SK-N-SH (cell line): ENCODE measurements at regions not wholly inside any gene's neighbourhood (a gene's known extent, or its start where the extent isn't known, plus 50 kb on each side); places are given as distances from the start of the nearest gene placed in this dataset.

Source experiments
- CTCF ChIA-PET: fragments of 300-600, 350-600 bp; formaldehyde crosslinking; extraction: SDS; loops from one replicate; lab custom pipeline; 2021; lab: Yijun Ruan, JAX
- POLR2A ChIA-PET: fragments of 350-600 bp; sonication (Branson Sonifier 250); formaldehyde crosslinking; extraction: SDS; loops from one replicate; lab custom pipeline; 2020; ENCODE audit warnings: antibody characterized with exemption, inconsistent platforms; lab: Yijun Ruan, JAX
- DNase-seq: peaks from one replicate; pipeline ENCODE4 v3.0.0; 2012
- H2AFZ ChIP-seq: fragments of 200-600 bp; sonication (generic); 2 replicates; pipeline ENCODE4 v1.8.1; 2016; ENCODE audit warnings: antibody characterized with exemption, mild to moderate bottlenecking, low read depth
- H3F3A ChIP-seq: fragments of 200-600 bp; sonication (generic); replicated peaks from 2 replicates; pipeline ENCODE3; 2016; ENCODE audit warnings: antibody characterized with exemption, mild to moderate bottlenecking; ENCODE audit not compliant: insufficient read depth
- H3K27ac ChIP-seq, 2 experiments: fragments of 200-500 bp in 1 of 2; fragments of 200-600 bp in 1 of 2; sonication (Bioruptor generic) in 1 of 2; sonication (generic), shearing (Covaris generic) in 1 of 2; 2 replicates each; pipeline versions ENCODE4 v1.5.1 to v1.6.1; 2014 to 2016; ENCODE audit warnings: low read depth in 2 of 2, inconsistent platforms in 1 of 2, low read length in 1 of 2, mild to moderate bottlenecking in 1 of 2, mixed read lengths in 1 of 2
- H3K27me3 ChIP-seq: fragments of 200-600 bp; sonication (generic), shearing (Covaris generic); 2 replicates; pipeline ENCODE4 v1.6.1; 2016; ENCODE audit warnings: mixed run types; ENCODE audit not compliant: insufficient read depth
- H3K36me3 ChIP-seq, 2 experiments: fragments of 200-500 bp in 1 of 2; fragments of 200-600 bp in 1 of 2; sonication (Bioruptor generic) in 1 of 2; sonication (generic) in 1 of 2; replicated peaks in 1 of 2; 2 replicates each; pipeline versions ENCODE3 to v1.5.1; 2014 to 2016; ENCODE audit warnings: low read length in 1 of 2, mild to moderate bottlenecking in 1 of 2; ENCODE audit not compliant: insufficient read depth in 2 of 2, control insufficient read depth in 1 of 2
- H3K4me1 ChIP-seq, 2 experiments: fragments of 200-500 bp in 1 of 2; fragments of 200-600 bp in 1 of 2; sonication (Bioruptor generic) in 1 of 2; sonication (generic), shearing (Covaris generic) in 1 of 2; 2 replicates each; pipeline versions ENCODE4 v1.5.1 to v1.6.1; 2014 to 2016; ENCODE audit warnings: low read depth in 1 of 2, low read length in 1 of 2, mixed run types in 1 of 2; ENCODE audit not compliant: insufficient read depth in 2 of 2, control insufficient read depth in 1 of 2
- H3K4me2 ChIP-seq: fragments of 200-600 bp; sonication (generic), shearing (Covaris generic); 2 replicates; pipeline ENCODE4 v1.6.1; 2017; ENCODE audit warnings: mixed run types
- H3K4me3 ChIP-seq, 2 experiments: fragments of 200-500 bp in 1 of 2; fragments of 200-600 bp in 1 of 2; sonication (Bioruptor generic) in 1 of 2; sonication (generic), shearing (Covaris generic) in 1 of 2; 2 replicates each; pipeline versions ENCODE4 v1.5.1 to v1.8.1; 2014 to 2016; ENCODE audit warnings: low read depth in 2 of 2, inconsistent platforms in 1 of 2, low read length in 1 of 2, mild to moderate bottlenecking in 1 of 2, mixed read lengths in 1 of 2, moderate library complexity in 1 of 2
- H3K79me2 ChIP-seq: fragments of 200-600 bp; sonication (generic); 2 replicates; pipeline ENCODE4 v1.8.1; 2017; ENCODE audit warnings: mild to moderate bottlenecking; ENCODE audit not compliant: insufficient read depth
- H3K9ac ChIP-seq: fragments of 200-600 bp; sonication (generic); 2 replicates; pipeline ENCODE4 v1.6.1; 2017; ENCODE audit warnings: mixed run types
- H3K9me2 ChIP-seq: fragments of 200-600 bp; sonication (generic); 2 replicates; pipeline ENCODE4 v1.6.1; 2017; ENCODE audit warnings: mixed run types
- H3K9me3 ChIP-seq: fragments of 200-600 bp; sonication (generic); 2 replicates; pipeline ENCODE4 v1.6.1; 2017; ENCODE audit warnings: mixed run types, mild to moderate bottlenecking, moderate library complexity
- H4K20me1 ChIP-seq: fragments of 200-600 bp; sonication (generic); 2 replicates; pipeline ENCODE4 v1.6.1; 2017; ENCODE audit warnings: mild to moderate bottlenecking, mixed run types; ENCODE audit not compliant: insufficient read depth
- CHD2 ChIP-seq: fragments of 150-350 bp; IDR thresholded peaks from 2 replicates; pipeline ENCODE4 v1.6.1; 2018; ENCODE audit warnings: low read length; ENCODE audit not compliant: partially characterized antibody
- FOSL2 ChIP-seq: IDR thresholded peaks from 2 replicates; pipeline ENCODE4 v1.4.0; 2012; ENCODE audit warnings: low read depth, mild to moderate bottlenecking, moderate library complexity, borderline replicate concordance
- FOXM1 ChIP-seq: IDR thresholded peaks from 2 replicates; pipeline ENCODE4 v1.4.0; 2012; ENCODE audit warnings: low read depth, mild to moderate bottlenecking
- GABPA ChIP-seq: IDR thresholded peaks from 2 replicates; pipeline ENCODE4 v1.4.0; 2012; ENCODE audit warnings: low read depth, mild to moderate bottlenecking
- JUND ChIP-seq: IDR thresholded peaks from 2 replicates; pipeline ENCODE4 v1.4.0; 2012
- NRF1 ChIP-seq: IDR thresholded peaks from 2 replicates; pipeline ENCODE4 v1.6.1; 2012; ENCODE audit warnings: low read depth, mild to moderate bottlenecking, low read length
- RAD21 ChIP-seq: IDR thresholded peaks from 2 replicates; pipeline ENCODE4 v1.6.1; 2012; ENCODE audit warnings: mild to moderate bottlenecking, low read length
- RFX5 ChIP-seq: IDR thresholded peaks from 2 replicates; pipeline ENCODE4 v1.6.1; 2012; ENCODE audit warnings: mild to moderate bottlenecking, improper control_type of control experiment, low read length
- TCF12 ChIP-seq: IDR thresholded peaks from 2 replicates; pipeline ENCODE4 v1.4.0; 2012
- TEAD4 ChIP-seq: IDR thresholded peaks from 2 replicates; pipeline ENCODE4 v1.4.0; 2012; ENCODE audit warnings: mild to moderate bottlenecking, borderline replicate concordance; ENCODE audit not compliant: insufficient read depth
- WGBS: methylation state at CpG from one replicate; pipeline ENCODE4 v1.1.6; 2017; ENCODE audit warnings: low lambda C conversion rate; 5-methylcytosine and 5-hydroxymethylcytosine counted together
- TF ChIP-seq, protein P1 (sequence below): IDR thresholded peaks from 2 replicates; pipeline ENCODE4 v1.4.0; 2012; ENCODE audit warnings: low read depth
- TF ChIP-seq, protein P2 (sequence below): IDR thresholded peaks from 2 replicates; pipeline ENCODE4 v1.4.0; 2012; ENCODE audit warnings: low read depth, borderline replicate concordance
- TF ChIP-seq, protein P3 (sequence below): fragments of 150-350 bp; IDR thresholded peaks from 2 replicates; pipeline ENCODE4 v1.6.1; 2017; ENCODE audit warnings: antibody characterized with exemption, low read length, low read depth, borderline replicate concordance
- TF ChIP-seq, protein P4 (sequence below): IDR thresholded peaks from 2 replicates; pipeline ENCODE4 v1.4.0; 2012; ENCODE audit warnings: low read depth, borderline replicate concordance

DNA sequence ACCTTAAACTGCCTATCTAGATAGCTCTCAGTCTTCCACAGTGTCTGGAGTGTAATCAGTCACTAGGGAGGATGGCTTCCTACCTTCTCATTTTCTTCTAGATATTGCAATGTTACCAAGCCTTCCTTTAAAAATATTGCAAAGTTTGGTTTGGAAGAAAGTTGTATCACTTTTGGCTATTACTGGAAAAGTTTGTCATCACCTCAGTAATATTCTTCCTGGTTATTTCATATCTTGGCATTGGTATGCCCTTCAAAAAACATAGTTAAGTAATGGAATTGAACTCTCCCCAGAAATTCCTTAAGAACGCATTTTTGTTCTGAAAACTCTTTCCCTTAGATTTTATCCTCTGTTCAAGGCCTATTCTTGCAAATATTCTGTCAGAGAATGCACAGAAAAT is 179.3 kb upstream of the MME start (continued):
- TF ChIP-seq, protein P1, sequence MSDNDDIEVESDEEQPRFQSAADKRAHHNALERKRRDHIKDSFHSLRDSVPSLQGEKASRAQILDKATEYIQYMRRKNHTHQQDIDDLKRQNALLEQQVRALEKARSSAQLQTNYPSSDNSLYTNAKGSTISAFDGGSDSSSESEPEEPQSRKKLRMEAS, result no peak
- 0 out of 2 replicates have a peak, but pooled peaks have one; percentile 3 for TF ChIP-seq FOXM1
- TF ChIP-seq NRF1, result no peak

DNA sequence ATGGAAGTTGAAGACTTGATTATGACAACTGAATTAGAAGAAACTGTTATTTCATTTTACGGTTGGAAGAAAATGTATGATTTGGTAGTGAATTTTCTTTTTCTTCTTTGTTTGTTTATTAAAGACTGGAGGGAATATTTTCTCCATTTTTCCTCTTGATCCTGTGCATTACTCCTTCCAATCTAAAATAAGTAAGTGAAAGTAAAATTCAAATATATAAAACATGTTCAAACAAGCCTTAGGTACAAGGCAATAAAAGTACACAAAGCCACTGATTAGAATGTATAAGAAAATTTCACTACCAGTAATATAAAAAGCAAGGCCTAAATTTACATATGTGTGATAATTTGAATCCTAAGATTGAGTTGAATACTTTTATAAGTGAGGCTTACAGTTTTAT is 181.2 kb upstream of the MME start:
- H3K27me3 ChIP-seq, result no peaks in the 10 kb centered on the region
- no peaks in the 10 kb centered on the region for H3K36me3 ChIP-seq
- ChIA-PET CTCF (no interaction called here), POLR2A (no interaction called here)
- no peak overlapping the region for H3K4me3 ChIP-seq
- H3K9me3 ChIP-seq, result no peaks in the 10 kb centered on the region
- no peaks in the 10 kb centered on the region; a peak in 1 of 4 replicates for H3K4me1 ChIP-seq
- no peaks in the 10 kb centered on the region for H3K9me2 ChIP-seq
- 86% methylated on average over 1 of the region's 1 CpG for WGBS
- H3K79me2 ChIP-seq, result no peaks in the 10 kb centered on the region
- peak overlapping the region in 1 of 2 experiments; percentile 39; a peak in 1 of 4 replicates for H3K27ac ChIP-seq
- TF ChIP-seq, protein P2, sequence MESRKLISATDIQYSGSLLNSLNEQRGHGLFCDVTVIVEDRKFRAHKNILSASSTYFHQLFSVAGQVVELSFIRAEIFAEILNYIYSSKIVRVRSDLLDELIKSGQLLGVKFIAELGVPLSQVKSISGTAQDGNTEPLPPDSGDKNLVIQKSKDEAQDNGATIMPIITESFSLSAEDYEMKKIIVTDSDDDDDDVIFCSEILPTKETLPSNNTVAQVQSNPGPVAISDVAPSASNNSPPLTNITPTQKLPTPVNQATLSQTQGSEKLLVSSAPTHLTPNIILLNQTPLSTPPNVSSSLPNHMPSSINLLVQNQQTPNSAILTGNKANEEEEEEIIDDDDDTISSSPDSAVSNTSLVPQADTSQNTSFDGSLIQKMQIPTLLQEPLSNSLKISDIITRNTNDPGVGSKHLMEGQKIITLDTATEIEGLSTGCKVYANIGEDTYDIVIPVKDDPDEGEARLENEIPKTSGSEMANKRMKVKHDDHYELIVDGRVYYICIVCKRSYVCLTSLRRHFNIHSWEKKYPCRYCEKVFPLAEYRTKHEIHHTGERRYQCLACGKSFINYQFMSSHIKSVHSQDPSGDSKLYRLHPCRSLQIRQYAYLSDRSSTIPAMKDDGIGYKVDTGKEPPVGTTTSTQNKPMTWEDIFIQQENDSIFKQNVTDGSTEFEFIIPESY, result no peak
- TF ChIP-seq CHD2 (no peak), FOSL2 (no peak), RFX5 (no peak), TEAD4 (no peak), JUND (no peak), RAD21 (no peak), NRF1 (no peak), FOXM1 (no peak), GABPA (no peak), TCF12 (no peak)
- TF ChIP-seq, protein P3, sequence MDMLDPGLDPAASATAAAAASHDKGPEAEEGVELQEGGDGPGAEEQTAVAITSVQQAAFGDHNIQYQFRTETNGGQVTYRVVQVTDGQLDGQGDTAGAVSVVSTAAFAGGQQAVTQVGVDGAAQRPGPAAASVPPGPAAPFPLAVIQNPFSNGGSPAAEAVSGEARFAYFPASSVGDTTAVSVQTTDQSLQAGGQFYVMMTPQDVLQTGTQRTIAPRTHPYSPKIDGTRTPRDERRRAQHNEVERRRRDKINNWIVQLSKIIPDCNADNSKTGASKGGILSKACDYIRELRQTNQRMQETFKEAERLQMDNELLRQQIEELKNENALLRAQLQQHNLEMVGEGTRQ, result no peak
- TF ChIP-seq, protein P4, sequence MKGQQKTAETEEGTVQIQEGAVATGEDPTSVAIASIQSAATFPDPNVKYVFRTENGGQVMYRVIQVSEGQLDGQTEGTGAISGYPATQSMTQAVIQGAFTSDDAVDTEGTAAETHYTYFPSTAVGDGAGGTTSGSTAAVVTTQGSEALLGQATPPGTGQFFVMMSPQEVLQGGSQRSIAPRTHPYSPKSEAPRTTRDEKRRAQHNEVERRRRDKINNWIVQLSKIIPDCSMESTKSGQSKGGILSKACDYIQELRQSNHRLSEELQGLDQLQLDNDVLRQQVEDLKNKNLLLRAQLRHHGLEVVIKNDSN, result no peak
- H3F3A ChIP-seq, result peaks cover 17% of the 10 kb centered on the region
- DNase-seq, result no peak
- no peak overlapping the region for H3K9ac ChIP-seq
- H4K20me1 ChIP-seq, result no peaks in the 10 kb centered on the region
- no peak overlapping the region for H3K4me2 ChIP-seq
- 0 out of 2 replicates have a peak overlapping the region, but pooled peaks have one; percentile 5 for H2AFZ ChIP-seq
